HG02884 (cell line): ENCODE measurements at regions not wholly inside any gene's neighbourhood (a gene's known extent, or its start where the extent isn't known, plus 50 kb on each side); places are given as distances from the start of the nearest gene placed in this dataset.
"Not testable (repeated sequence)": the region's sequence is repeated elsewhere in the genome, so short reads cannot be mapped to it uniquely, and the experiment has no call there.

Source experiments
- ATAC-seq: cut with Tn5 transposase; IDR thresholded peaks from one replicate; pipeline ENCODE4 v1.9.1; 2021; ENCODE audit warnings: mild to moderate bottlenecking, moderate library complexity; ENCODE audit not compliant: unreplicated experiment

DNA sequence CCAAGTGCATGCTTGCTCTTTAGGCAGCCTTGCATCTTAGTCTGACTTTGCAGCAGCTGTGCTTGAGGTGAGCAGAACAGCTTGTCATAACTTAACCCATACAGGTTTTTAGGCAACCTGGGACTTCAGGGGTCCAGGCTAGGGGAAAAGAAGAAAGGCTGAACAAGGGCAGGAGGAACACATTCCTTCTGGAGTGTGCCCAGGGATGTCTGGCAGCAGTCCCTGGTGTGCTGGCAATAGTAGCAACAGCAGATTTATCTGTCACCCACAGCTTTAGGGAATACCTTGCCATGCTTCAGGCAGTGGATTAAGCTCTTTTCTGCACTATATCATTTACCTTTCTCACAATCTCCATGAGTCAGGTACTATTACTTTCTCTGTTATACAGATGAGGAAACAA is 513.0 kb downstream of the RAB38 start:
- ATAC-seq, result no peak

DNA sequence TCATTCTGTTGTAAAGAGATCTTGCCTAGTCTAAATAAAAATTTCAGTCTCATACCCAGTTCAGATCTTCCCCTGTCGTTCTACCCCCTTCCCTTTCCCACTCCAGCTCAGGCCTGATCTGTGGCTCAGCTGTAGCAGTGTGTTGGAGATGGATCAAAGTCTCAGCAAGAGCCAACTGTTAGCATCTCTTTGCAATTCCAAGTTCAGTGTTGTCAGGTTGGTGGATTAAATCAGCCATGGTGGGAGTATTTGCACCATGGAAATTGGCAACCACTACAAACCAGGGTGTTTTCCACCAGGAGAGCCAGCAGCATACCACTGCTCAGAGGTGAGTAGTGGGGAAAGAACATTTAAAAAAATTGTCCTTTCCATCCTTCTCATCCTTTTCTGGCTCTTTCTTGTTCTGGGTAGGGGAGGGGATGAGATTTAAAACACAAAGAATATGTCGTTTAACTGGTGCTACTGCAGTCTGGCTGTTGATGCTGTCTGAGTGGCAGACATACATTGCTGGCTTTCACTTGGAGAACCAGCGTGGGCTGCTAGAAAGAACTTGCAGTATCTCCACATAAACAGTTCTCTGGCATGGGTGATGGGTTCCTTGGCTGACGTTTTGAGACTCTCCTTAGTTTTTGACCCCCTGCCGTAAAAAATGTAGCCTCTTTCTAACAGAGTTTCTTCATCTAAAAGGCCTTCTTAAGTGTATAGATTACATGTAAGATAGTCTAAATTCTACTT is 514.1 kb downstream of the RAB38 start:
- ATAC-seq, result no peak

DNA sequence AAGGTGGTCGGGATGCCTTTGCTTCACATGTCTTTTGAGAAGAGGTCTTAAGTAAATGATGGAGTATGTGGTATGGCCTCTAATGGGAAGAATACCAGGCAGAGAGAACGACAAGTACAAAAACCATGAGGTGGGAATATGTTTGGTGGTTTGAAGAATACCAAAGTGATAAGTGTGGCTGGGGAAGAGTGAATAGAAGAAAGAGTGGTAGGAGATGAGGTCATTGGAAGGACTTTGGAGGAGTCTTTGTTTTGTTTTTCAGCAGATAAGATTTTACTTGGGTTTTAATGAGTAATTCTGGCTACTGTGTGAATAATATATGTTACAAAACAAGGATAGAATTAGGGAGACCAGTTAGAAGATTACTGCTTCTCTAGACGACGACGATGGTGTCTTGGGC is 515.4 kb downstream of the RAB38 start:
- no peak for ATAC-seq

DNA sequence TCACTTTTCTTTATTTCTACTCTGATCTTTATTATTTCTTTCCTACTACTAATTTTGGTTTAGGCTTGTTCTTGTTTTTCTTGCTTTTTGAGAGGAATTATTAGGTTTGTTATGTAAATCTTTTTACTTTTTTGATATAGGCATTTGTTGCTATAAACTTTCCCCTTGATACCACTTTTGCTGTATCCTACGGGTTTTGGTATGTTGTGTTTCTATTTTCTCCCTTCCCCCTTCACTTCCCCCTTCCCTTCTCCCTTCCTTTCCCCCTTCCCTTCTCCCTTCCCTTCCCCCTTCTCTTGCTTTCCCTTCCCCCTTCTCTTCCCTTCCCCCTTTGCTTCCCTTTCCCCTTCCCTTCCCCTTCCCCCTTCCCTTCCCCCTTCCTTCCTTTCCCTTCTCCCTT is 529.6 kb downstream of the RAB38 start:
- ATAC-seq, result no peak

DNA sequence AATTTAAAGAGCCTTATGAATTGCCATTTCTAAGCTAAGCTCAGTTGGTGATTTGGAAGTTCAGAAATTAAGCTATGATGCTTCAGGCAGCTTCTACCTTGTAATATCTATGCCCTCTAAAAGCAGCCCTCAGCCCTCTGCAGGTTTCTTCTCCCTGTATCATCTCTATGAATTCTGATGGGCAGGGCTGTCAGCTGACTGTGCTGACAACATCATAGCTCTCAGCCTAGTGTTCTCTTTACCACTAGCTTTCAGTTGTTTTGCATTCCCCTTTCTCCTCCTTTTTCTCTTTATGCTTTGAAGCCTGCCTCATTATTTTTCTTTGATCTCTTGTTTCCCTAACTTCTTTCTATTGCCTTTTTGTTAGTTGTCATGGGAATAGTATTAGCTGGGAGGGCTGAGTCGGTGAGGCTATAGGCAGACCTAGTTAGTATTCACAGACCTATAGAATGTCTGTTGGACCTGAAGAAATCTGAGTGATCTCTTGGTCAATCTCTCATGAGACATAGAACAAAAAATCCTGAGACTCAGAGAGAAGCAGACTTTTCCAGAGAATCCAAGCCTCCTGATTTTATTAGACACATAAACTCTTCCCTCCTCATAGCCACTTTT is 535.4 kb downstream of the RAB38 start:
- ATAC-seq, result no peak

DNA sequence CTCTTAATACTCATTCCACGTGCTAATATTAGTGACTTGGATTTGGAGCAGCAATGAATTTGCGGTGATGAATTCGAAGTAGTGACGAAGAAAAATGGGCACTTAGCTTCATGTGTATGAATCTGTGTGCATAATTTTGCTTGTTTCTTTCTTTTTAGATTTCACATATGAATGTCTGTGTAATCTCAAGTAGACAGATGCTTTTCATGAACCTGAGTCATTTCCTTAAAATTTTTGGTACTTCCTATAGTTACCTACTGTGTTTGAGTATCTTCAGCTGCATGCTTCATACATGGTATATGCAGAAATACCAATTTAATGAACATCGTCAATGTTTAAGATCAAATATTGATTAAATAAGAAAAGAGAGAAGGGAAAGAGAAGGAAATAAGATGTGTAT is 540.2 kb downstream of the RAB38 start:
- ATAC-seq, result no peak

DNA sequence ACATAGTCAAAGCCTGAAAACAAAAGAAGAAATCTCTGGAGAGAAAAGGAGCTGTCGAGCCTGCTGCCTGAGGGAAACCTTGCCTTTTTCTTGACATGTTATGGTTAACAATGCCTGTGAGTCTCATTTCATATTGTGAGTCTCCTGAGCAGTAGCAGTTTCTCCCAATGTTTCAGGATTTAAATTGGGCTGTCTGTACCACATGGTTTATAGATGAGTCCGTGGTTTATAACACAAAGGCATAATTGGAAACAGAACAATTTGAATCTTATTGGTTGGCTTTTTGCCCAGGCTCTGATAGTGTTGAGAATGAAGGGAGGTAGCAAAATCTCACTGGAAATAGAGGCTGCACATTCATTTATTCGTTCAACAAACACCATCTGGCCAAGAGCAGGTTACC is 540.9 kb downstream of the RAB38 start:
- no peak for ATAC-seq

DNA sequence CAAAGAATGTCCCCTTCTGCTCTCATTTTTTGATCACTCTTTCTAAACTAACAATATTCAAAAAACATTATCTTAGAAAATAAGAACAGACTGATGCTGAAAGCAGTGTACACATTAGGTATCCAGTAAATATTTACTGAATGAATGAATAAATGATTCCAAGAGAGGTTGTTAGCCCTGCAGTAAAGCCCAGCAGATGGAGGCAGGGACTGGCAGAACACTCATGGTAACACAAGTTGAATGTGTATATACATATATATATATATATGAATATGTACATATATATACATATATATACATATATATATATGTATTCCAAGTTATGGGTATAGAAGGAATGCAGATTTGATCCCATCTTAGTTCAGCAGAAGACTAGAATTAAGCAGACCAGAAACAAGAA is 546.3 kb downstream of the RAB38 start:
- no peak for ATAC-seq

DNA sequence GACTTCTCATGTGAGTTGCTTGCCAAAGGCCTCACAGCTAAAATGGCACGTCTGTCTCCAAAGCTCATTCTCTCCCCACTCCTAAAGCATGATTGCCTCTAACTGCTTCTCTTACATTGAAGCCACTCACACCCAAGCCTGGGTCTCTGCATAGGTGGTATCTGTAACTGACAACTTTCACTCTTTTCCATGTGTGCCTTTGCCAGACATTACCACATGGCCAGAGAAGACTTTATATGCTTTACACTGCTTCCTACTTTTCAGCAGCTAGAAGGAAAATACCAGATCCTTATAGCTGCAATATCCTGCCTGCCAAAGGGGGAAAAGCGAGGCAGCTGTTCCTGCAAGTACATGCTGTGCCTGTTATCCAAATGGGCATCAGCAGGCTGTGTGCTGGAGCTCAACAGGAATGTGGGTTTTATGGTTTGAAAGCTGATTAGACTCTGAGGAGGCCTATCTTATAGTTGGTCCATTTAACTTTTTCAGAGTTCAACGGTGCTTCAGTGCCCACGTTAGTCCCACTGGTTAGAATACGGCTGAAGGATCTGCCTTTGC is 547.1 kb downstream of the RAB38 start:
- no peak for ATAC-seq

DNA sequence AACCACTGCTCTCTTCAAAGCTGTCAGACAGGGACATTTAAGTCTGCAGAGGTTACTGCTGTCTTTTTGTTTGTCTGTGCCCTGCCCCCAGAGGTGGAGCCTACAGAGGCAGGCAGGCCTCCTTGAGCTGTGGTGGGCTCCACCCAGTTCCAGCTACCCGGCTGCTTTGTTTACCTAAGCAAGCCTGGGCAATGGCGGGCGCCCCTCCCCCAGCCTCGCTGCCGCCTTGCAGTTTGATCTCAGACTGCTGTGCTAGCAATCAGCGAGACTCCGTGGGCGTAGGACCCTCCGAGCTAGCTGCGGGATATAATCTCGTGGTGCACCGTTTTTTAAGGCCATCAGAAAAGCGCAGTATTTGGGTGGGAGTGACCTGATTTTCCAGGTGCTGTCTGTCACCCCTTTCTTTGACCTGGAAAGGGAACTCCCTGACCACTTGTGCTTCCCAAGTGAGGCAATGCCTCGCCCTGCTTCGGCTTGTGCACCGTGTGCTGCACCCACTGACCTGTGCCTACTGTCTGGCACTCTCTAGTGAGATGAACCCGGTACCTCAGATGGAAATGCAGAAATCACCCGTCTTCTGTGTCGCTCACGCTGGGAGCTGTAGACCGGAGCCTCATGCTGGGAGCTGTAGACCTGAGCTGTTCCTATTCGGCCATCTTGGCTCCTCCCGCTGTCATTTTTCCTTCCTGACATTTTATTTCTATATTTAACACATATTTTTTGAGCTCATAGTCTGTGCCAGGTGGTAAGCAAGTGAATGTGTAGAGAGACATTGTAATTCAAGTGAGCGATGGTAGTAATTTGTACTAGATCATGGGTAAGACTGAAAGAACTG is 551.5 kb downstream of the RAB38 start:
- ATAC-seq, result not testable (repeated sequence)

DNA sequence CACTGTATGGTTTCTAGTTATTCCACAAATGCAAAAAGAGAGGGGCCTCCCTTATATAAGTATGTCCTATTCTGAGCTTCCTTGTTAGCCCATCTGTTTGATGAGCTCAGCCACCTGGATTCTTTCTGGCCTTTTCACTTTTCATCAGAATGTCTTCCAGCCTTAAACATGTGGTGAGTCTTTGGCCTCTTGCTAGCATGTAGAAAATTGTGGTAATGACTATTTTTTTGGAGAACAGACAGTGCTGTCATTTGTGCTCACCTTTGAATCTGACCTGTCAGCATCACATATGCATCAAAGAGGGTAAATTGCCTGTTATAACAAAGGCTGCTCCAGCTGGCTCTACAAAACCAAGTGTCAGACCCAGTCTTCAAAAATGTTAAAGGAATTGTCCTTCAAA is 558.7 kb downstream of the RAB38 start:
- no peak for ATAC-seq

DNA sequence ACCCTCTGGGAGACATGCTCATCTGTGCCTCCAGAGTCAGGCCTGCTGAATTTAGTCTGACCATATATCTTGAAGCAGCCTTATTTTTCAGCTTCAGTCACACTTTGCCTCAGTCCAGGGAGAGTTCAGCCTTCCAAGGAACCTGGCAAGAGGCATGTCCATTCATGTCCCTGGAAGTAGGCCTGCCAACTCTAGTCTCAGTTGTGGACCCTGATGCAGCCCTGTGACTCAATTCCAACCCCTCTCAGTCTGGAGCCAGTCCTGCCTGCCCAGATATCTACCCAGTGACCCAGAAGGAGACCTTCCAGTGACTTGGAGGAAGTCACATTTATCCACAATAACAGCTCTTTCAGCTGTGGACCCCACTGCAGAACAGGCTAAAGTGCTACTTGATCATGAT is 566.6 kb downstream of the TMEM135 start:
- ATAC-seq, result no peak

DNA sequence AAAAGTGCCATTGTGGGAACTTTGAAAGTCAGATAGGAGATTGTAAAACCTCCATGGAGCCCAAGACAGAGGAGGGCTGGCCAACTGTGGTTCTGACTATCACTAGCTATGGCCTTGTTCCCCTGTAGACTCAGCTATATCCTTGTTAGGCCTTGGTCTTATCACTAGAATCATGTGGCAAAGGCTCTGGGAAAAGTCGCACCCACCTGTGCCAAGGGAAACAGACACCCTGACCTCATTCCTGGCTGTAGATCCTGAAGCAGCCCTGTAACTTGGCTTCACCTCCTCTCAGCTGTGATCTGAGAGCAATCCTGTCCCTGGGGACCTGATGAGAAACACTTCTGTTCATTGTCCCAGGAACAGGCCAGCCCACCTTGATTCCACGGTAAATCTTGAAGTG is 566.2 kb downstream of the TMEM135 start:
- ATAC-seq, result no peak

DNA sequence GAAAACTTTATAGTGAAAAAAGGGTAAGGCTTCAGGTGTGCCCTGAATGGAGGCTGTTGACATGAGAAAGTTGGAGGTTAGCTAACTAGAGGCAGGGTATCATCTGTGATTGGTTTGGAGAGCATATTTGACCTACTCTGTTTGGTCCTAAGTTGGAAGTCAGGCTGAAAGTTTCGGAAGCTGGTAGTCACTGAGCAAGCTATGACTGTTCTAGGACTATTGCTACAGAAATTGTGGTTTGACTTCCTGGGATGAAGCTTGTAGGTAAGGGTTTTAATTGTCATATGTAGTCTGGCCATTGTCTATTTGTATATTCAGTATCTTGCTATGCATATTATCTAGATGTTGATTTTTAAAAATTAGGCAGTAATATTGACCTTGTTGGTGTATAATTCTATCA is 565.0 kb downstream of the TMEM135 start:
- no peak for ATAC-seq

DNA sequence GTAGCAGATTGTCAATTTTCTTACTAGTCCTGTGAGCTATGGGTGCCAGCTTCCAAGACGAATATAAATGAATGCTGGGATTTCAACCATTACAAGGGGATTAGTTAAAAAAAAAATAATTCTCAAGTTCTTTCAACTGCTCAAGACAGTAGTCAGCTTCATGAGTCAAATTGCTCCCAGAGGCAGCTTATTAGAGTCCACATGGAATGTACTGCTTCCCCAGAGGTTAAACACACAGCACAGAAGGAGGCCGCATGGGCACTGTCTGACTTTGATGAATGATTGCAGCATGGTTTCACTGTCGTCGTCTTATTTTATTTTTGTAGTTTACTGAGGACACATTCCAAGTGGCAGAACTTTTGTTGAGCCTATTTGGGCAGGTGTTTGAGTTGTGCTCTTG is 563.2 kb downstream of the TMEM135 start:
- ATAC-seq, result no peak

DNA sequence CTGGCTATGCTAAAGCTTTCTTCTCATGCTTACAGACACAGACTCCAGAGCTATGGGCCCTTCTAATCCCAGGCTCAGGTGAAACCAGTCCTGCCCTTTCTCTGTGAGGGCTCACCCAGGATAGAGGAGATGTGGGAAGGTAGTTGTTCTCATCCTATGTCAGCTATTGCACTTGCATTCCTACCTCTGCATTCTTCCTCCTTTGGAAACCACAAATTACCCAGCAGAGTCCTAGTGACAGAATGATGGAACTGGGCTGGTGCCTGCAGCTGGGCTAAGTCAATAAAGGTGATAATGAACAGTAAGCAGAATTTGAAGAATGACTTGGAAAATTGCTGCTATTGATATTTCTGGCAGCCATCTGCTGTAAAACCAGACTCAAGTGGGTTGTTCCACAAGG is 560.0 kb downstream of the TMEM135 start:
- no peak for ATAC-seq

DNA sequence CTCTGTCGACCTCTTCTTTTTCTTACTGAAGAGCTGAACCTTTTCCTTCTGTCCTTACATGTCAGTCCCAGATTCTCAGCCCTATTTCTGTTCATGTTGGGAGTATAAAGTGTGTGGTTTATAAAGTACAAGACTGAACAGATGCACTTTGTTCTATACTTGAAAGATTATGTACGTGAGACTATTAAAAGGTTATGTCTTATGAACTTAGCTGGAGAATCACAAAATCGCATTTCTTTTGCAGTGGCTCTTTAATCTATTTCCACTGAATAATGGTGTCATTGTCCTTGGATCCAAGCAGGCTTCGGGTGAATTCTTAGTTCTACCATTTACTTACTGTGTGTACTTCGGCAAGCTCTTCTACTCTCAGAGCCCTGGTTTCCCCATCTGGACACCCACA is 558.4 kb downstream of the TMEM135 start:
- no peak for ATAC-seq

DNA sequence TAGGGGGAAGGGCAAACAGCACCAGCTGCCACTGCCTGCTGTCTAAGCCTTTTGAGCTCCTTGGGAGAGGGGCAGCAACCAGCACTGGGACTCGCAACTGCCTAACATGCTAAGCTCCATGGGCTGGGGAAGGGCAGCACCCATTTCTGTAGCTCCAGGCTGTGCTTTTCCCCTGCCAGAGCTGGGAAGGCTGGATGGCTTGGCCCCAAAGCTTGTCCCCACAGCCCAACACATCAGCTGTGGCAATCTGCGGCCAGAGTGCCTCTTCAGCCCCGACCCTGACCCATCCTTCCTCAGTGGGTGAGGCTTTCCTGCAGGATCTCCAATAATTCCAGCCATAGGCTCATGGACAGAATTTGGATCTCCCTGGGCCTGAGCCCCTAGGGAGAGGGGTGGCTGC is 551.3 kb downstream of the TMEM135 start:
- ATAC-seq, result no peak

DNA sequence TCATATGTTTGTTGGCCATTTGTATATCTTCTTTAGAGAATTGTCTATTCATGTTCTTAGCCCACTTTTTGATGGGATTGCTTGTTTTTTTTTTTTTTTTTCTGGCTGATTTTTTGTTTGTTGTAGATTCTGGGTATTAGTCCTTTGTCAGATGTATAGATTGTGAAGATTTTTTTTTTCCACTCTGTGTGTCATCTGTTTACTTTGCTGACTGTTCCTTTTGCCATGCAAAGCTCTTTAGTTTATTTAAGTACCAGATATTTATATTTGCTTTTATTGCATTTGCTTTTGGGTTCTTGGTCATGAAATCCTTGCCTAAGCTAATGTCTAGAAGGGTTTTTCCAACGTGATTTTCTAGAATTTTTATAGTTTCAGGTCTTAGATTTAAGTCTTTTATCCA is 547.9 kb downstream of the TMEM135 start:
- ATAC-seq, result not testable (repeated sequence)

DNA sequence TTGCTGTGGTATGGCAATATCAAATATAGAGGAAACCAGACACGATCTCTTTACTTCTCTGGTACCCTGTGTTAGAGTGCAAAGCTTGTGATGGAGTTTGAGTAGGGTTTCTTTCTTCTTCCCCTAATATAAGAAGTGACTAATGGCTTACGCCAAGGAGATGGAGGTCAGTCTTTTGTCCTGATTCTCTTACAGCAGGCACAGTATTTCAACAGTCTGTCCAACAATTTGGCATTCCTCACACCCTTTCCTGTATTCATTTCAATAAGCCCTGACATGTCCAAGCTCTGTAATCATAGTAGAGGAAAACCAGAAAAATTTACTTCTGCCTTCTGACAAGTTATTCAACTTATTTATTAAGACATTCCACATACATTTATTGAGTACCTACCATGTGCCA is 546.2 kb downstream of the TMEM135 start:
- ATAC-seq, result no peak

DNA sequence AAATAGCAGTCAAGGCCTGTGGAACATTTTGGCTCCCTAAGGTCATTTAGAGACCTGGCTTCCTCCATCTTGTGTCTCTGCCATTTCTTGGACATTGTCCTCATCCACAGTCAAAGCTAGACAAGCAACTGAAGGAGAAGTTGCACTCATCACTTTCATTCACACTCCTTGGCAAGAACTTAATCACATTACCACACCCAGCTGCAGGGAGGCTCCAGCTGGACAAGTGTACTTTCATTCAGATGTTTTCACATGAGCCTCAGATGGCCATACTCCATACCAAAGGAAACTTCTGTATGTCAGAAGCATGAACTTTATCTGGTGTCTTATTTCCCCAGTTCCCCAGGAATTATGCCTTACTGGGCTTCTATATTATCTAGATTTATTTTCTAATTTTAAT is 537.4 kb downstream of the TMEM135 start:
- ATAC-seq, result no peak

DNA sequence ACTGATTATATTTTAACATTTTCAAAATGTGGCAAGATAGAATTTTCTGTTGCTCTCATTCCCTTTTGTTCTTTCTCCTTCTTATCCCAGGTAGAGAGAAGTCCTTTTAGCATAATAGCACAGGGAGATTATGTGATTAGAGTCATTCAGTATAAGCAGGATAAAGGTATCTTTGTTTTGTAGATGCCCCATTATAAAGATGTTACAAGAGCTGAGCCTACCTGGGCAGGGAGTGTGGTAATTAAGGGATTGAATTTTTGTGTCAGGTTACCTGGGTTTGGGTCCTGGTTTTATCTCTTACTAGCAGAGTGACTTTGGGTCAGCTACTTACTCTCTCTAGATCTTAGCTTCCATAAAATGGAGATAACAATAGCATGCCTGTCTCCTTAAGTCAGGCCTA is 536.5 kb downstream of the TMEM135 start:
- no peak for ATAC-seq
